Activated CD4-positive, CD25-positive, alpha-beta regulatory T cell treated with anti-CD3 and anti-CD28 coated beads, Interleukin-2, amount 50 U/mL, for 16 hours (primary cell): ENCODE measurements at regions not wholly inside any gene's neighbourhood (a gene's known extent, or its start where the extent isn't known, plus 50 kb on each side); places are given as distances from the start of the nearest gene placed in this dataset.

Experiments
- DNase-seq: peaks from one replicate; pipeline ENCODE4 v3.0.0-alpha.2; 2020; ENCODE audit warnings: low read depth, low spot score

DNA sequence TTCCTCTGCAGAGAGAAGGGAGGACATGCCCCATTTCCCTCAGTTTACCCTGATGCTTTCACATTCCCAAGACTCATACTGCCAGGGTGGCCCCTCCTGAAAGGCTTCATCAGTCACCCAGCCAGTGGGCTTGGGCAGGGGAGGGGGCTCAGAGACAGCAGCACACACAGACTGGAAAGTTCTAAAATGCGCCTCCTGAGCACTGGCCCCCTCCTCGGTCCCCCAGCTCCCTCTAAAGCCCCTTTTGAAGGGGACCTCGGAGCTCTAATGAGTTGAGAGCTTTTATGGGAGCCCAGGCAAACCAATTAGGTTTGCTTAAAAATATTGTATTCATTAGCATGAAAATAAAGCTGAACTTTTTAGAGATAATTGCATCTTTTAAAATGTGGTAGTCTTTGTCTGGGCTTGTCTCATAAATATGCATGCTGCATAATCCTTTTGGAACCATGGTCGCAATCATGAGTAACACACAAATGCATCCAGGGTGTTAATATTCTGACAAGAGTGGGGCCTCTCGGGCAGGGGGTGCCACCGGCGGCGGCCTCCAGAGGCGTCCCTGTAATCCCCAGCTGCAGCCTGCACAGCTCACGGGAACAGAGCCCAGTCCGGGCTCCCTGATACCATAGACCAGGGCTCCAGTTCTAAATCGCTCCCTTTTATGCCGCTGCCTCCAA lies 78.5 kb downstream of the RPLP1 start:
- DNase-seq: no peak

DNA sequence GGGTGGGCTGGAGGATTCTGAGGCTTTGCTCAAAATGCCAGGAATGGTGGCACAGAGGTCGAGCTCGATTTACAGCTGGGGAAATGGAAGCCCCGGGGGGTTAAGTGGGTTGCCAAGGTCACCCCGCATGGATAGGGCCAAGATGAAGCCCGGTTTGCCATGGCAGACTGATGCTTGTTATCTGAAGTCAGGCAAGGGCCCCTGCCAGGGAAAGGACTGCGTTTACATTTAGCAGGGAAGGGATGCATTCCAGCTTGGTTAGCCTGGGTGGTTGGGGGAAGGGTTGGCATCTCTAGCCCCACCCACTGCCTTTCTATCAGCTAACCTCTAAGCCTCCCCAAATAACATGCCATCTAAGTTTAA lies 79.0 kb downstream of the RPLP1 start:
- no peak for DNase-seq

- DNase-seq: no peak
Measured at GRCh38 chr15:69532066-69532465, 79.4 kb downstream of the RPLP1 start.

- DNase-seq: no peak
Measured at GRCh38 chr15:69532856-69533255, 80.2 kb downstream of the RPLP1 start.

GRCh38 chr15:69533522-69533921 lies 80.9 kb downstream of the RPLP1 start:
- DNase-seq: no peak

GRCh38 chr15:69535101-69535638 lies 82.6 kb downstream of the RPLP1 start:
- no peak for DNase-seq

DNA sequence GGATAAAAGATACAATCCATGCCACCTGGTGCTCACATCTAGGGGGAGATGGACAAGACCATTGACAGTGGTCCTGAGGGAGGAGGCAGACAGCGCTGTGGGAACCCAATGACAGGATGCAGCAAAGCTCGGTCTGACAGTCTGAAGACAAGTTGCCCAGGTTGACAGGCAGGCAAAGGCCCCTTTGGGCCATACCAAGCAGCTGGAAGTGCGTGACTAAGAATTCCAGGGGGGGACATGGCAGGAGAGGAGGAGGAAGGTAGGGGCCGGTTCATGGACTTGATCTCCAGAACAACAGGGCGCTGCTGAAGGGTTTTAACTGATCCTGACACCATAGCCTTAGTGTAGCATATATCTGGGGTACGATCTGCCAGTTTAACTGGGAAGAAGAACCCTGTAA lies 83.4 kb downstream of the RPLP1 start:
- no peak for DNase-seq

DNA sequence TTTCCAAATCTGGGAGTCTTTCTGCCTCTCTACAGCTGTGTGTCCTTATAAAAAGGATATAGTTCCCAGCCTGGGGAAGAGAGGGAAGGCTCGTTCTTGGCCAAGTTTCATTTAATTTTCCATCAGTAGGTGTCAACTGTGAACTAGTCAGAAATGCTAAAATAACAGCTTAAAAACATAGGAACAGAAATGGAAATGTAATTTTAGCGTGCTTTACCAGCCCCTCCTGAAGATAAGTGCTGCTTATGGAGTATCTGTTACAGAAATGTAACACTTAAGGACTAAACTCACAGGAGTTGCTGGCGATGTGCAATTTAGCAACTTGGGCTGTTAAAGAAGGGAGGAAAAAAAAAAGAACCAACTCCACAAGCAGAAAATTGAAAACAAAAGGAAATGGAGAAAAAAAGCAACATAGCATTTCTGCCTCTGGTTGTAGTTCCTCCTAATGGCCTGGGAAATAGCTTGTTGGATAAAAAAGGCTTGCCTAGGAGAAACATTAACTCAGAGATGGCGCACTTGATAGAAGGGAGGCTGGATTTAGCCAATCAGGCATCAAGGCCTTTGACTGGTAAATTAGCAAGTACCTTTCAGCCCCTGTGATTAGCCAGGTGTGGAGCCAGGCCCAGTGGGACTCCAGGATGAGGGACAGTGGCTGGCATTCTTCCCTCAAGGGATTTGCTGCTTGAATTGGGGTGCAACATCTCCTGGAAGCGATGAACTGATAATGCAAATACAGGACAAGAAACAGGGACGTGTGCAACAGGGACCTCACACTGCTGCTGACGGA lies 84.3 kb downstream of the RPLP1 start:
- DNase-seq: no peak

GRCh38 chr15:69537901-69538300 lies 85.3 kb downstream of the RPLP1 start:
- DNase-seq: no peak

DNA sequence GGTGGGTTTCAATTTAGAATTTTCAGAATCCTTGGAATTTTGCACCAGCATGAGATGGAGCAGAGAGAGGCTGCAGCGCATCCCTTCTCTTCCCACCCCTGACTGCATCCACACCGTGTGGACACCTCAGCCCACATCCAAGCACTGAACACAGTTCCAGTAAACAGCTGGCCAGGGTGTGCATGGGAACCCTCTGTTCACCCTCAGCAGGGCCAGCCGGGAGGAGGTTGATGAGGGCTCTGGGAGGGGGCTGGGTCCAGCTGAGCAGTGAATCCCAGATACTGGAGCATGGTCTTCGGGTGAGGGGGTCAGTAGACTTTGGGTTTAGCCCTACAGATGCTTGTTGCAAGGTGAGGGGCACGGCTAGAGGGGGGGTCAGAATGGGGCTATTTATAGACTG lies 85.8 kb downstream of the RPLP1 start:
- no peak for DNase-seq

- no peak for DNase-seq
Measured at GRCh38 chr15:69539345-69539744, 86.7 kb downstream of the RPLP1 start.

DNA sequence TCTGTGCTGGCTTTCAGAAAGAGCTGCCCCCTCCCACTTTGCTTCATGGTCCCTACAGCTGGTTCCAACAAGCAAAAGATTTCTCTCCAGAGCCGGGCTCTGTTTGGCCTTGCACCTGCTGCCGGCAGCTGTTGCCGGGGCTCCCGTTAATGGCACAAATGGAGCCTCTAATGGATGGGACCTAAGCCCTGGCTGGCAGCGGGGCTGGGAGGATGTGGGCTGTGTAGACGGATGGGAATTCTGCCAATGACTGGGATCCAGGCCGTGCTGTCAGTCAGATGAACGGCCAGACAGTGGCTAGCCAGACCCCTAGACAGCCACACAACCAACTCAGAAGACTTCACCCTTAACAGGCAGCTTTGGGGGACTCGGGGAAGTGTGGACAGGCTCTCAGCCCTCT lies 88.0 kb downstream of the RPLP1 start:
- no peak for DNase-seq

- DNase-seq: no peak
Measured at GRCh38 chr15:69542028-69542427, 89.4 kb downstream of the RPLP1 start.

- no peak for DNase-seq
Measured at GRCh38 chr15:69543681-69544364, 91.2 kb downstream of the RPLP1 start.

GRCh38 chr15:69544365-69545113 lies 91.9 kb downstream of the RPLP1 start:
- no peak for DNase-seq

DNA sequence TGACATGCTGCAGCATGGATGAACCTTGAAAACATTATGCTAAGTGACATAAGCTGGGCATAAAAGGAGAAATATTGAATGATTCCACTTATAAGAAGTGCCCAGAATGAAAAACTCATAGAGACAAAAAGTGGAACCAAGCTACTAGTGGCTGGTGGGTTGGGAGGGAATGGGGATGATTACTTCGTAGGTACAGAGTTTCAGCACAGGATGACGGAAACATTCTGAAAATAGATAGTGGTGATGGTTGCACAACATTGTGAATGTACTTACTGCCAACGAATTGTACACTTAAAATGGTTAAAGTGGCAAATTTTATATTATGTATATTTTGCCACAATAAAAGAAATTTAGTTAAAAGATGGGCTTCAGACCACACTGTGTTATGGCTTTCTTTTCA lies 93.6 kb downstream of the RPLP1 start:
- DNase-seq: no peak

- no peak for DNase-seq
Measured at GRCh38 chr15:69548395-69549180, 96.0 kb downstream of the RPLP1 start.

DNA sequence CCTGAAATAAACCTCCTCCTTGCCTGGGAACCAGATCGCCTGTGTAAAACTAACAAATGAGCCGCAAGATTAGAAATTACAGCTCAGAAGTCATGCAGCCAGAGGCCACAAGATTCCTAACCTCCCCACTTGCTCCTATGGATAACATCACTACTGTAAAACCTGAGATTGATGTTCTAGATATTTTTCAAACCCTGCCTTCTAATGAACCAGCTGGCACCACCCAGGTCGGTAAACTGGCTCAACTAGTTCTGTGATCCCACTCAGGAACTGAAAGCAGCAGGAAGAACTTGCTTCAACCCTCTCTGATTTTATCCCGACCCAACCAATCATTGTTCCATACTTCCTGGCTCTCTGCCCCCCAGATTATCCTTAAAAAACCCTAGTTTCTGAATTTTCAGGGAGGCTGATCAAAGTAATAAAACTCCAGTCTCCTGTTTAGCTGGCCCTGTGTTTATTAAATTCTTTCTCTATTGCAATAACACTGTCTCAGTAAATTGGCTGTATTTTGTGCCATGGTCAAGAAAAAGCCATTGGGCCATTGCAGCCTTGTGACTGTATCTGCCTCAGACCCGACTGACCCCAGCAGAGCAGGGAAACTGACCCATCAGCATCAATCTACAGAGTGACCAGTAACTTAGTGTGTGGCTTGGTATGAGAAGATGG lies 98.9 kb downstream of the RPLP1 start:
- no peak for DNase-seq

DNA sequence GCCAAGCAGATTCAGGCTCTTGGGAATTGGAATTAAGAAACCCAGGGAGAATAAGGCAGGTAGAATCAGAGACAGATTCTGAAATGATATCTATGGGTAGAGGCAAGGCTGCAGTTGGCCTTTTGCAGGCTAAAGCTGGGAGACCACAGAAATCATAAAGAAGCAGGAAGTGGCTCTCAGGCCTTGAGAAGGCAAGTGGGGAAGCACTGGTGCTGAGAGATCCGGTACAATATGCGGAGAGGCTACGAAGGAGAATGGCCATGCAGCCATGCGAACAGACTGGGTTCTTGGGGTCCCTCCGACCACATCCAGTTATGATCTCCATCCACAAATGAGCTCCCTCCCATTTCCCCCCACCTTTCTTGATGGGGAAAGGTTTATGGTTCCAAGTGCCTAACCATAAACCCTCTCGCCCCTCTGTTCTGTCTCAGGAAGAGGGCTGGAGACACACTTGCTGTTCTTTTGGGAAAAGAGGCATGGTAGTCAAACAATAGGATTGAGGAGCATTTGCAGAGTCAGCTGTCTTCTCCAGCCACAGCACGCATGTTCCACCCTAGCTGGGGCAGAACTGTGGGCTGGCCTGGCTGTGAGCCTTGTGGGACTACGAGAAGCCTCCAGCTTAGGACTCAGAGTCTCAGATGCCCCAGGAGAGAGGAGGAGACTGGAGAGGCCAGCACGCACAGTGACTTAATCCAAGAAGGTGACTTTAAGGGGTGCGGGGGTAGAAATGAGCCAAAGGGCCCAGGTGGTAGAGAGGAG lies 99.6 kb downstream of the RPLP1 start:
- no peak for DNase-seq

DNA sequence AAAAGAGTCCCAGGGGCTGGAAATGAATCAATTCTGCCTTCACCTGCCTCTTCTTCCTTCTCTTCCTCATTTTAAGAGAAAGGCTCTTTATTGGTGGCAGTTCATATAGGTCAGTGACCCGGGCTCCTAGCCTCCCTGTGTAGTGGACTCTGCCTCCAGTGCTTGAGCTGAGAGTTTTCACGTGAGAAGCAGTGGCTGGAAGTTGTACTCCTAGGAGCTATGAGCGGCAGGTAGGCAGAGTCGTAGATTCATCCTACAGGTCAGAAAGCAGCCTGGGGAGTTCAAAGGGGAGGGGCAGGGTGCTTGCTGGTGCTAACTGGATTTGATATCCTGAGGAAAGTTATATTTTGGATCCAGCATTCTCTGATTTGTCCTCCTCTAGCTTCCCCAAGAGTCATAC lies 101.1 kb downstream of the RPLP1 start:
- DNase-seq: no peak
